ENCODE measurements at regions not wholly inside any gene's neighbourhood (a gene's known extent, or its start where the extent isn't known, plus 50 kb on each side); places are given as distances from the start of the nearest gene placed in this dataset.

- H3K4me3 ChIP-seq = no peak overlapping the region
- TF ChIP-seq STAT1 (IDR thresholded peaks at IDR 0.05; ENCODE audit: unreplicated experiment) (no peak), EZH2 (IDR thresholded peaks at IDR 0.05; ENCODE audit: low read depth, unreplicated experiment) (no peak), NANOG (IDR thresholded peaks at IDR 0.05; ENCODE audit: borderline replicate concordance) (no peak), JUNB (IDR thresholded peaks at IDR 0.05; ENCODE audit: unreplicated experiment) (no peak), CREB1 (CRISPR knock-in tag; IDR thresholded peaks at IDR 0.05; ENCODE audit: low read depth) (no peak), REST (IDR thresholded peaks at IDR 0.05; ENCODE audit: unreplicated experiment) (no peak), ETS1 (IDR thresholded peaks at IDR 0.05) (no peak), EZH2phosphoT487 (IDR thresholded peaks at IDR 0.05; ENCODE audit: unreplicated experiment) (no peak), CTCF (conservative IDR thresholded peaks at IDR 0.05; ENCODE audit: low read depth in 2 of 2) (no peak)
- no peaks in the 10 kb centered on the region for H4K20me1 ChIP-seq (replicated peaks; ENCODE audit: insufficient read depth)
- Mint-ChIP-seq H3K27ac (no peak overlapping the region), H3K4me3 (no peak overlapping the region), H3K36me3 (ENCODE audit: low read depth) (no peaks in the 10 kb centered on the region), H3K4me1 (peaks cover 62% of the 10 kb centered on the region), H3K27me3 (ENCODE audit: insufficient read depth, low read depth, poor library complexity) (peaks cover 20% of the 10 kb centered on the region), H3K9me3 (peaks cover 3% of the 10 kb centered on the region; the same call in 1 of the 3 replicates)
- no peaks in the 10 kb centered on the region for H3K27me3 ChIP-seq (ENCODE audit: insufficient read depth)
- DNase-seq (ENCODE audit: low spot score) = peak; percentile 16
- no peak overlapping the region for H3K4me2 ChIP-seq
- no peak overlapping the region for H2AFZ ChIP-seq
- no peaks in the 10 kb centered on the region for H3F3A ChIP-seq (replicated peaks; ENCODE audit: low read depth)
- peaks cover 11% of the 10 kb centered on the region; the same call in 1 of the 2 replicates for H3K4me1 ChIP-seq (ENCODE audit: insufficient read depth)
- no peaks in the 10 kb centered on the region for H3K9me2 ChIP-seq (ENCODE audit: insufficient read depth)
- peak; percentile 12 for ATAC-seq
- H3K27ac ChIP-seq (ENCODE audit: low read depth) = no peak overlapping the region
- no peaks in the 10 kb centered on the region for H3K79me2 ChIP-seq (replicated peaks; ENCODE audit: insufficient read depth)
- no peaks in the 10 kb centered on the region for H3K36me3 ChIP-seq (ENCODE audit: insufficient read depth)
These were observed 1455.3 kb downstream of the BRD1 start for GRCh38 chr22:48372390-48372789.

- Histone ChIP-seq H3F3A (replicated peaks; ENCODE audit: low read depth) (no peaks in the 10 kb centered on the region), H3K4me1 (ENCODE audit: insufficient read depth) (peaks cover 11% of the 10 kb centered on the region; the same call in 1 of the 2 replicates), H2AFZ (no peak overlapping the region), H3K27ac (ENCODE audit: low read depth) (no peak overlapping the region), H3K36me3 (ENCODE audit: insufficient read depth) (no peaks in the 10 kb centered on the region), H4K20me1 (replicated peaks; ENCODE audit: insufficient read depth) (no peaks in the 10 kb centered on the region), H3K4me2 (no peak overlapping the region), H3K4me3 (no peak overlapping the region), H3K27me3 (ENCODE audit: insufficient read depth) (no peaks in the 10 kb centered on the region), H3K79me2 (replicated peaks; ENCODE audit: insufficient read depth) (no peaks in the 10 kb centered on the region), H3K9me2 (ENCODE audit: insufficient read depth) (no peaks in the 10 kb centered on the region)
- peaks cover 3% of the 10 kb centered on the region; the same call in 1 of the 3 replicates for H3K9me3 Mint-ChIP-seq
- H3K4me3 Mint-ChIP-seq = no peak overlapping the region
- no peaks in the 10 kb centered on the region for H3K36me3 Mint-ChIP-seq (ENCODE audit: low read depth)
- peaks cover 59% of the 10 kb centered on the region for H3K4me1 Mint-ChIP-seq
- ATAC-seq (no peak), DNase-seq (ENCODE audit: low spot score) (no peak)
- peaks cover 16% of the 10 kb centered on the region for H3K27me3 Mint-ChIP-seq (ENCODE audit: insufficient read depth, low read depth, poor library complexity)
- no peak overlapping the region for H3K27ac Mint-ChIP-seq
- no peak for TF ChIP-seq EZH2 (IDR thresholded peaks at IDR 0.05; ENCODE audit: low read depth, unreplicated experiment)
- no peak for TF ChIP-seq CREB1 (CRISPR knock-in tag; IDR thresholded peaks at IDR 0.05; ENCODE audit: low read depth)
- TF ChIP-seq ZNF462 (CRISPR knock-in tag; IDR thresholded peaks at IDR 0.05) = no peak
These were observed 1456.3 kb downstream of the BRD1 start for GRCh38 chr22:48371391-48371790.

Measured in GM23338 (cell line).